H1 (cell line): ENCODE measurements at regions not wholly inside any gene's neighbourhood (a gene's known extent, or its start where the extent isn't known, plus 50 kb on each side); places are given as distances from the start of the nearest gene placed in this dataset.

Source experiments
- ASH2L ChIP-seq: fragments of 200-600, 300-600 bp; sonication (generic); IDR thresholded peaks from one replicate; pipeline ENCODE4 v1.7.1; 2017; ENCODE audit warnings: low read length
- CHD7 ChIP-seq: fragments of 300-600 bp; sonication (generic); IDR thresholded peaks from 2 replicates; pipeline ENCODE4 v1.7.1; 2012; ENCODE audit warnings: low read length, moderate library complexity, mild to moderate bottlenecking, inconsistent platforms; ENCODE audit not compliant: insufficient replicate concordance
- E2F6 ChIP-seq: IDR thresholded peaks from 2 replicates; pipeline ENCODE4 v1.6.1; 2012; ENCODE audit warnings: inconsistent platforms
- EGR1 ChIP-seq: IDR thresholded peaks from 2 replicates; pipeline ENCODE4 v1.6.1; 2011; ENCODE audit warnings: low read depth, low read length, borderline replicate concordance
- EZH2 ChIP-seq: fragments of 200-600 bp; sonication (generic); IDR thresholded peaks from 2 replicates; pipeline ENCODE4 v1.7.1; 2012; ENCODE audit warnings: low read depth, mild to moderate bottlenecking, moderate library complexity, low read length, inconsistent platforms; ENCODE audit not compliant: severe bottlenecking
- GTF2F1 ChIP-seq: IDR thresholded peaks from 2 replicates; pipeline ENCODE4 v1.6.1; 2012; ENCODE audit warnings: low read depth, low read length, improper control_type of control experiment, borderline replicate concordance
- KDM1A ChIP-seq: fragments of 200-600, 300-600 bp; sonication (generic); IDR thresholded peaks from 2 replicates; pipeline ENCODE4 v1.7.1; 2016; ENCODE audit warnings: mild to moderate bottlenecking, low read length, borderline replicate concordance
- SIN3A ChIP-seq, 2 experiments: IDR thresholded peaks in 1 of 2; conservative IDR thresholded peaks in 1 of 2; 2 replicates each; pipeline ENCODE4 v1.6.1; 2011 to 2012; ENCODE audit warnings: low read length in 2 of 2, improper control_type of control experiment in 1 of 2, low read depth in 1 of 2, mild to moderate bottlenecking in 1 of 2
- SP4 ChIP-seq: IDR thresholded peaks from 2 replicates; pipeline ENCODE4 v1.6.1; 2012; ENCODE audit warnings: low read length, inconsistent platforms
- TEAD4 ChIP-seq: IDR thresholded peaks from 2 replicates; pipeline ENCODE4 v1.6.1; 2012; ENCODE audit warnings: low read depth, low read length, inconsistent platforms, mixed read lengths

GRCh38 chr11:129590030-129590752 lies 214.5 kb downstream of the BARX2 start (continued):
- no peak for TF ChIP-seq CHD7
- no peak for TF ChIP-seq EGR1
- no peak for TF ChIP-seq ASH2L
- TF ChIP-seq TEAD4: no peak
- TF ChIP-seq KDM1A: no peak
- no peak for TF ChIP-seq SP4
- TF ChIP-seq SIN3A (conservative IDR thresholded peaks at IDR 0.05 in 1 of 2, IDR thresholded peaks at IDR 0.05 in 1 of 2; ENCODE audit: low read depth in 1 of 2, low read length in 2 of 2): no peak
- TF ChIP-seq GTF2F1: no peak
- no peak for TF ChIP-seq E2F6
- no peak for TF ChIP-seq EZH2
